Umbilical cord (tissue), 1 donor: ENCODE measurements at regions not wholly inside any gene's neighbourhood (a gene's known extent, or its start where the extent isn't known, plus 50 kb on each side); places are given as distances from the start of the nearest gene placed in this dataset.
A peak's percentile ranks its signal among the peaks of the same experiment; 100 is the strongest.

ENCODE experiments used
- DNase-seq: peaks from one replicate; pipeline ENCODE4 v3.0.0-alpha.2; 2015; ENCODE audit warnings: low spot score

DNA sequence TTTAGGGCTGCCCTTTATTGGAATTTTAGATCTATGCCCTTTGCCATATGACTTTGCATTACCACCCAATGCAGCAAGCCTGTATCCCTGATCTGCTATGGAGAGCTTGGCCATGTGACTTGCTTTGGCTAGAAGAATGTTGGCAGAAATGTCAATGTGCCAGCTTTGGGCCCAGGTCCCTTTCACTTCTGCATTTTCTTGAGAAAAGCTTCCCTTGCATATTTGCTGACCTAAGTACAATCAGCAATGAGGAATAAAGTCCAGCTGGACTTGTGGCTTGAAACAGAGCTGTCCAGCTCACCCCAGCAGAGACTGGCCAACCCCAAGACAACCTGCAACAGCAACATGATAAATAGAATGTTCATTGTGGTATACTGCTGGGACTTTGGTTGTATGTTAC, 135.9 kb downstream of the PAH start:
- no peak for DNase-seq

DNA sequence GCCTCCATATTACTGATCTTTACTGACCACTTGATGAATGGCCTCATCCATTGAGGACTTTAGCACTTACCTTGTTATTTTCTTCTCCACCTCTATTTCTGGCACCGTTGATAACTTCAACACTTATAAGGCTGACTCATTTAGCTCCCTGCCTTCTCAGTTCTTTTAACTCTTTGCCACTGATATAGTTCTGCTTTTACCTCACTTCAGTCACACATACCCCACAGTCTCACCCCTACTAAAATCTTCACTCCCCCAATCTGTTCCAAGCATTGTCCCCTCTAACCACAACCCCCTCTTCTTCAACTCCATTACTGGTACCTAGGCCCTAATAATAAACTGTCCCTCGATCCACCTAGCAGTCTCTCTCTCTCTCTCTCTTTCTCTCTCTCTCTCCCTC, 141.0 kb downstream of the PAH start:
- no peak for DNase-seq

DNA sequence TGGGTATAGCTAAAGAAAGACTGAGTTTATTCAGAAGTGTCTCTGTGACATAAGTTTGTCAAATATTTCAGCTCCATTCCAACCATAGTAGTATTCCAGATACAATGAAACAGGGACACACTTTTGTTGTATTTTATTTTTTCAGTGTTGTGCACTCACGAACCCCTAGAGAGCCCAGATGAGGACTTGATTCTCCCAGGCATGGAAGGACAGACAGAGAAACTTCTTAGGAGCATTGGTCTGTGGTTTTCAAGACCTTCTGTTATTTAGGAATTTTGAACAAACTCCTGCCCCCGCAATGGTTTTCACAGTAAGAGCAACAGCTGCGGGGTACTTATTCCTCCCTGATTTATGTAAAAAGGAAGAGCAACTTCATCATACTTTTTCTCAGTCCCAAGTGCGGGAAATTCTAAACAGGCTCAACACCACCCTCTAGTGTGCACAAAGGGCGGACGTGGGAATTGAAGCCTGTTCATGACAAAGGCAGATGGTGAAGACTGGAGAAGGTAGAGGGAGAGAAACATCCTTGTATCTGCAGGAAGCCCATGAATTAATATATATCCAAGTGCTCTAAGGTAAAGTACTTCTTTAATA, 147.6 kb downstream of the PAH start:
- peak; percentile 81 for DNase-seq

DNA sequence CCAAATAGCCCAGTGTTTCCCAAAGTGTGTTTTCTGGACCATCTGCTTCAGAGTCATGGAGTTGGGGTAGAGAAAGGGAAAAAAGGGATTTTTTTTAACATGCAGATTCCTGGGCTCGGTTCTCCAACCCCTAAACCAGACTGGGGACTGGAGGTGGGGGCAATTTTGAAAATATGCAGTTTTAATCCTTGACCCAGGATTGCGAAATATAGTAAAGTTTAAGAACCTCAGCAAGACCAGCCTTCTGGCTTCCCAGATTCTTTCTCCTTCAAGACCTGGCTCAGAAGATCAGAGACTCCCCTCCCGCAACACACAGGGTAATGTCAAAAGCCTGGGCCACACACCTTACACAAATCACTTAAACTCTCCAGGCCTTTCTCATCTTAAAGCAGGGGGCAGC, 150.1 kb downstream of the PAH start:
- DNase-seq: no peak

DNA sequence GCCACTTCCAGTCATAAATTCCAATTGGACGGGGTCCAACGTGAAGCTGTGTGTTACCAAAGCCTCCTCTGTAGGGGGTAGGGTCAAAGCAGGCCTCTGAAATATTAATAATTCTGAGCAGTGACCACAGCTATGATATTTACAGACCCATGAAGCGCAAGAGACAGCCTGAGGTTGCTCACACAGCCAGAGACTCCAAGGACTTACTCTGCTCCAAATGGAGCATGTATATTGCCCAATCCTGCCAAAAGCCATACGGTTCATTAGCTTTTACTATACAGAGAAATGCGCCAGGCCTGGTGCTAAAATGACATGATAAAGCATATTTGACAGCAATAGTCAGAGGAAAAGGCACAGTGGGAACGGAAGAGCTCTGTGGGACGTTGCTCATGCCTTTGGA, 151.3 kb downstream of the PAH start:
- DNase-seq: peak; percentile 43

DNA sequence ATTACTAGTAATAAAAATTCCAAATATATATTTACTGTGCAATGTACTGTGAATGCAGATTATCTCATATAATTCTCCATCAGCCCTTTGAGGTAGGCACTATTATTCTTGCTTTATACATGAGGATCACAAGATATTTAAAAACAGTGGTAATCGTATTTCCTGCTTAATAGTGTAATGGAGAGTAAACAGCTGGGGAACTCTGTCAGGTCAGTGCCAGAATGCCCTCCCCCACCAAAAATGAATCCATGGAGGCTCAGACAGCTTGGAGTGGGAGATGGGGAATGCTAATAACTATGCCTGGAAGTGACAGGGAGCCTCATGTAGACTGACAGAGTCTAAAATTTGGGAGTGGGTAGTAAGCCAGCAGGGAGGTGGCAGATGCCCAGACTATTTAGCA, 153.6 kb downstream of the PAH start:
- DNase-seq: no peak

DNA sequence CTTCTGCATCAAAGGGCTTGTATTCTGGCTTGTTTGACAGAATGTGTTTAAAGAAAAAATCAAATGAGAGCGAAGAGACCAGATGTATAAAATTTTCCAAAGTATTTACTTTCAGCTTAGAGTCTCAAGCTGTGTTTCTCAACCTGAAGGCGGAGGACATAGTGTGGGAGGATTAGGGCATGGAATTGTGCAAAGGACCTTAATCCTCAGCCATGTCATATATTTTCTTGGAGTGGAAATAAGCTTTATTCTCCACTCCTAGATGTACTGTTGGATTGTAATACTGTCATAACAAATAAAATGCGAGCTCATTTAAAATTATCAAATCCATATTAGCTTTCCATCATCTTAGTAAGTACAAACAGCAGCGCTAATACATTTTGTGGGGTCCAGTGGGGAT, 154.0 kb downstream of the PAH start:
- peak; percentile 93 for DNase-seq

DNA sequence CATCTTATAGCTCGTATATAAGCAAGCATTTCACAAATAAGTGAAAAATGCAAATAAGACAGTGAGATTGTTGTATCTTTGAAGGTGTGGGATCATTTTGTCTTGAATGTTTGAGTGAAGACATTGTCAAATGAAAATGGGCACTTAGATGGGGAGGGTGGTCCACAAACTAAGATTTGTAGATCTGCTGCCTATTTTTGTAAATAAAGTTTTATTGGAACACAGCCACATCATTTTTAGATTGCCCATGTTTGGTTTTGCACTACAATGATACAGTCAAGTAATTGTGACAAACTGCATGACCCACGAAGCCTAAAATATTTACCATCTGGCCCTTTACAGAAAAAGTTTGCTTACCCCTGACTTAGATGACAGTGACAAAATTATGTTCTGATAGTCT, 156.7 kb downstream of the PAH start:
- no peak for DNase-seq

DNA sequence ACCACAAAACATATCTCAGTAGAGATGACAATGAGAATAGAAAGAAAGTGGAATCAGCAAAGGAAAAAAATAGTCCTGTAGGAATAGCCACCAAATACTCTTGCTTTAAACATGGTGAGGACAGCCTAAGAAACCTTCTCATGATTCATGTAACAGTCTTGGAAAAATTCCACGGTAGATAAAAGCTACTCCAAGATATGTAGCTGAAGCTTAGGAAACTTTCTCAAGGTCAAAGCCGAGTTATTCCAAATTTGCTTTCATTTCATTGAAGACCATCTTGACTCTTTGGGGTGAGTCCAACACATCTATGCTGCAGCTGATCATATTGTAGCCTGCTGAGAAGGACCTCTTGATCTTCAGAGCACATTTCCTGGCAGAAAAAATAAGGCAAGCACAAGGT, 157.6 kb downstream of the PAH start:
- peak; percentile 81 for DNase-seq

DNA sequence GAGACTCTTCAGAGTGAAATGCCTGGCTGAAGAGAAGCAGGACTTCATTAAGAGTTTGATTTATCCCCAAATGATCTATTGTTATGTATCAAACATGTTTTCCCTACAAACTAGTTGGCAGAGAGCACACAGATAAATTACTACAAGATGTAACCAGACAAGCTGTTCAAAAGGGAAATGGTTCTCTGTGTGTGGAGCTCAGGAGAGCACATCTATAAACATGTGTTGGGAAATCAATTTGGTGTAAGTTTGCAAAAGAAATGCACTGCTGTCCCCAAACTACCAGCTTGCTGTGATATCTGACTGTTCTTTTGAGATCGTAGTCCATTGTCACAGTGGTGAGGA, 159.2 kb downstream of the PAH start:
- no peak for DNase-seq

DNA sequence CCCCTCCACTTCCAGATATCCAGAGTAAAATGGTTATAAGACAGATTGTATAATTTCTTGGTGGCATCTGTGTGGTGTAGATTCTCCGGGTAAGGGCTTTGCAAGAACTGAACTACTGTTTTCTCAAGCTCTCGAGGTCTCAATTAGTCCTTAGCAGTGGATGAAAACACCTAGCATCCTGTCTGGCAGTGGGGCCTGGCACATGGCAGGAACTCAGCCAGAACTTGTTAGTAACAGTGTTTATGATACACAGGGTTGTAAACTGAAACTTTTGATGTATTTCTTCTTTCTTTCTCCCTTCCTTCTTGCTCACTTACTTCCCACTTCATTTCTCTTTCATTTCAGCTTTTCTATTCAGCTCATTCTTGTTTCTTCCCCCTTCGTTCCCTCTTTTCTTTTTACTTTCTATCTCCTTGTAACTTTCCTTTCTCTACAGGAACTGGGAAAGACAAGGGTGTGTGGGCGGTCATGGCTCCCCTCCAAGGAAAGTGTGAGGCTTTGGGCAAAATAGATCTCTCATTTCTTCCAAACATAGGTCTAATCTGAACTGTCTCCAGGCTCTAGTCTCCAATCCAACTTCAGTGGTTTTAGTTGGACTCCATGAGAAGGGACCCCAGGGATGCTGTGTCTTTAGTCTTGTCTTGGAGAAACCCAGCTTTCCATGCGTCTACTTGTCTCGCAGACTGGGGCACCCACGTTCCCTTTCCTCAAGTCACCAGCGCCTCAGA, 159.7 kb downstream of the PAH start:
- DNase-seq: no peak

DNA sequence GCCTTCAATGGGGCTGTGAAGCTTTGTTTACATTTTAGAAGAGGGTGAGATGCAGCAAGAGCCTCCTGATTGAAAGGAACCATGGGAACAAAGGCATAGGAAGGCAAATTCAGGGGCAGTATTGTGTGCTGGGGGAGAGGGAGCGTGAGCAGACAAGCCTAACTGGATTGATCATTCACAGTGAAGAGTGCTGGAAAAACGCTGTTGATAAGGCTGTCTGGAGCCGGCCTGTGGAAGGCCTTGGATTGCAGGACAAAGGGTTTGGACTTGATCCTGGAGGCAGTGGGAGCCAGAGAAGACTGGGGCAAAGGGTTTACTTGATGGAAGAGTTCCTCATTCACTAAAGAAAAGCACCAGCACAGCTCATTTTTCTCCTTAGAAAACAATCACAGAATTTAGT, 160.5 kb downstream of the PAH start:
- DNase-seq: no peak

DNA sequence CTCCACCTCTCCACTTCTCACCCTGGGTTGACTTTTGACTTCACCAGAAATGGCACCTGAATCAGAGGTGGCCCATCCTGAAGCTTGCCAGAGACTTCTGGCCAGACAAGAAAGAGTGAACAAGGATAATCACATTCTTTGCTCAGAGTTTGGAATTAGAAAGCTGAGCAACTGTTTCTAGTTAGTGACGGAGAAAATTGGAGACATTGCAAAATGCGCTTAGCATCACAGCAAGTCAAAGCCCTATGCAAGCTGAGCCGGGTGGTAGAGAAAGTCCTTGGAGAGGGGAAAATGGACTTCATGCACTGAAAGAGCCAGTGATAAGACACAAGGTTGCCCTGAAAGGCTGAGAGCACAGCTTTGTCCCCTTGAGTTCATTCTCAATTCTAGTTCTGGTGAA, 161.8 kb downstream of the PAH start:
- DNase-seq: no peak

DNA sequence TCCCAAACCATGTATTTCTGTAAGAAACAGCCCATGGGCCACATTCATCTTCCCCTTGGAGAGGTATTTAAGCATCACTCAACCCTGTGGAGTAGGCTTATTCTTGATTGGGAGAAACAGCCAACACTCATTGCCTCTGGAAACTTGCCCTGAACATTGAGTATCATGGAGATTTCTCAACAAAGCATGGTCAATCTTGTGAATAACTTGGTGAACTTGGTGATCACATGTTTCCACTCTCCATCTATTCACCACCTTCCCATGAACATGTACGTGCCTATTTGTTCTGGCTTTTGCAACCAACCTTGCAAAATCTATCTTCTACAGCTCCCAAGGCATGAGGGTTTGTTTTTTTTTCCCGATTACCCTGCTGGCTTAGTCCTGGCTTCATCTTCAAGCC, 163.2 kb downstream of the PAH start:
- no peak for DNase-seq

DNA sequence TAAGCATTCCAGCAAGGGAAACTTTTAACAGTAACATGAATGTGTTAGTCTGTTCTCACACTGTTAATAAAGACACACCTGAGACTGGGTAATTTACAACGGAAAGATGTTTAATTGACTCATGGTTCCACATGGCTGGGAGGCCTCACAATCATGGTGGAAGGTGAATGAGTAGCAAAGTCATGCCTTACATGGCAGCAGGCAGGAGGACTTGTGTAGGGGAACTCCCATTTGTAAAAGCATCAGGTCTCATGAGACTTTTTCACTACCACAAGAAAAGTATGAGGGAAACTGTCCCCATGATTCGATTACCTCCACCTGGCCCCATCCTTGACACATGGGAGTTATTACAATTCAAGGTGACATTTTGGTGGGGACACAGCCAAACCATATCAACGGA, 168.3 kb downstream of the PAH start:
- DNase-seq: no peak

DNA sequence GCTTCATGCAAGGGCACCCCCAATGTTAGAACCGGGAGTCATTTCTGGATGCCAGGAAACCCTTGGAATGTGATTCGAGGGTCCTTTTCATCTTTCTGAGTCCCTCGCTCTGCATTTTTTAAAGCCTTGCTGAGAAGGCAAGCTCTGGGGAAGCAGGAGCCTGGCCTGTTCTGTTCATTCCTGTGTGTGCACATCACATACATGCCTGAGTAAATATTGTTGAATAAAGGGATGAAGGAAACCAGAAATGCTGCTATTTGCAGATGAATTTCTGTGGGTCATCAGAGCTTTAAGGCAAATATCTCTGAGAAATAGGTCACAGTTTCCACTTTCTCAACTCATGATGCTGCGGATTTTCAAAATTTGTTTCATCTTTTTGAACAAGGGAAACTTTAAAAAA, 170.1 kb downstream of the PAH start:
- peak; percentile 87 for DNase-seq

DNA sequence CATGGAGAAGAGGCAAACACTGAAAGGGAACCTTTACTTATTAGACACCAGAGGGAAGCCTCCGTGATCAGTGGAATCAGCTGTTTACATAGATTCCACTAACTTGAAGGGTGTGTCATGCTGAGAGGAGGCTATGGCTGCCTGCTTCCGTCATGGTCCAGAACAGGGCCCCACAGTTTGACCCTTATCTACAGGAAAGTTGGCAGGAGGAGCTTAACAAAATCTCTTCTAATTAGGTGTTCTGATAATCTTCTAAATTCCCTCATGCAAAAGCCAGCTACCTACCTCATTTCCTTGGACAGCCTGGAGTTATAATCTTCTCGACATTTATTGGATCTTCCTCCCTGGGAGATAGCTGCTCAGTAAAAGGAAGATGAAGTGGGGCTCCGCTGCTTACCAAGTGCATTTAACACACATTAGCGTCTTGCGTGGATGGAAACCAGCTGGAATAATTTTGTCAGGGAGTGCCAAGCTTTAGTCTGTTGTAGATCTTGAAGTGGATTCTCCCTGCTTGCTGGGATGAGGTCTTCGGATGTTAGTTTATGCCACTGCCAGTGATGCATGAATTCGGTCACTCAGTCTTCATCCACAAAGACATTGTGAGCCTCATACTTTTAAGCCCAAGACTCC, 171.0 kb downstream of the PAH start:
- peak; percentile 74 for DNase-seq

DNA sequence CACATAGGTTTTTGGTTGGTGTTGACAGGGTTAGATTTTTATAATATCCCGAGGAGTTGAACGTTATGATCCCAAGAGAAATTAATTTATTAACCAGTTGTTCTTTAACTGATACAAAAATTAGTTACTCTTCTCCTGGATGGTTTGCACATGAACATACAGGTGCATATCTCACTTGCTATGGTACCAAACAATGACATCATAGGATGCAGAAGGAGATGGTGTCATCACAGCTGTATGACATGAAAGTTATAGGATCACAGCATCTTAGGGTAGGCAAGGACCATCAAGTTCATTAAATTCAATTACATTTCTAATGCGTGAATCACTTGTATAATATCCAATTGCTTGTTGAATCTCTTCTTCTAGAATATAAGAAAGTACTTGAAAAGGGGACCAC, 175.8 kb downstream of the PAH start:
- no peak for DNase-seq

DNA sequence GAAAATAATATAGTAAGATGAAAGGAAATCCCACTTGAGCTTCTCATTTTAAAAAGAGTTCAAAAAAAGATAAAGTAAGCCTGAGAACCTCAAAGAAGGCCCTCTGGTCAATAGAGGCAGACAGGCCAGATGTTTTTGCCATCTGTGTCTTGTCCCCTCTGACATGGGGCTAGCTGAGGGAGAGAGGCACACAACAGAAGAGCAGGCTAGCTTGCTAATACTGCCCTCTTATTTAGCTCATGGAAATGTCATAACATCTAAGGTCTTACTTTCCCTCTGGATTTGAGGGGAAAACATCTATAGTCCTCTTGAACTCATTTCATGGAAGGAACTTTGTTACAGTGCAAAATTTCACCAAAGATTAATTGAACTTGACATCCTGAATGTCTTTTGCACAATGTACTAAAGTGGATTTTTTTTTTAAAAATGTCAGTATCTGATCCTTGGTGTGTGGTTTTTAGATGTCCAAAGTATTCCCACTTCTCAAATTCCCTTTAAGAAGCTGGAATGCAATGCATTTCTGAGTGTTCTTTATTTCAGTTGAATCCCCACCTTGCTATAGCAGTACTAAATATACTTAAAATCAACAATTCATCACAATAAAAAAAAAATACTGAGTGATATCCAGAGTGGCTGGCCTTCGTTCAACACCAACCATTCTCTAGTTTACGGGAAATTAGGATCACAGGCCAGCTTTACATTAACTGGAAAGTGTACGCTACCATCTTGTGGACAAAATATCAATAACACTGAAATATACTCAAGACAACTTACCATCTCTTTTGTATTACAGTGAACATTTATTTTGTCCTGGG, 176.7 kb downstream of the PAH start:
- DNase-seq: peak; percentile 87

DNA sequence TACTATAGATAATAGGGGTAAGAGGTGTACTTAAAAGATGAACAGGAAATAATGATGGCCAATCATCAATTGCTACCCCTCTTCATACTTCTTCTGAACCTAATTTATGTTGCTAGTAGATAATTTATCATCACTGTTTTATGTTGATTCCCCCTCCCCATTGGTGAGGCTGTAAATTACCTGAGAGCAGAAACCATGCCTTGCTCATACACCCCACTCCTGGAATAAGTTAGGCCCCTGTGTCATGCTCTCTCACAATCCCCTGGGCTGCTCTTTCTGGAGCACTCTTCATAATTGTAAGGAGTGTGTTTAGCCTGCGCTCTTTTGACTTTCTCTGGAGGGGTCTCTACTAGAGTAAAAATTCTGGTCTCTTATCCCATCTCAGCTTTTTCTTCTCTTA, 180.7 kb downstream of the PAH start:
- DNase-seq: no peak

DNA sequence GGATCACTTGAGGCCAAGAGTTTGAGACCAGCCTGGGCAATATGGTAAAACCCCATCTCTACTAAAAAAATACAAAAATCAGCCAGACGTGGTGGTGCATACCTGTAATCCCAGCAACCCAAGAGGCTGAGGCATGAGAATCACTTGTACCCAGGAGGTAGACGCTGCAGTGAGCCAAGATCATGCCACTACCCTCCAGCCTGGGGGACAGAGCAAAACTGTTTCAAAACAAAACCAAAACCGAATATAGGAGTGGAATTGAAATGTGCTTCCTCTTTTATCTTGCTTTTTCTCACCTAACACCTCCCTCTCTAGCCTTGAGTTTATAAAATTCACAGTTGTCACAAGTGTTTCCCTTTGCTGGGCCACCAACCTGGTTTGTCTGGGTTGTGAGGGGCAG, 181.9 kb downstream of the PAH start:
- no peak for DNase-seq

DNA sequence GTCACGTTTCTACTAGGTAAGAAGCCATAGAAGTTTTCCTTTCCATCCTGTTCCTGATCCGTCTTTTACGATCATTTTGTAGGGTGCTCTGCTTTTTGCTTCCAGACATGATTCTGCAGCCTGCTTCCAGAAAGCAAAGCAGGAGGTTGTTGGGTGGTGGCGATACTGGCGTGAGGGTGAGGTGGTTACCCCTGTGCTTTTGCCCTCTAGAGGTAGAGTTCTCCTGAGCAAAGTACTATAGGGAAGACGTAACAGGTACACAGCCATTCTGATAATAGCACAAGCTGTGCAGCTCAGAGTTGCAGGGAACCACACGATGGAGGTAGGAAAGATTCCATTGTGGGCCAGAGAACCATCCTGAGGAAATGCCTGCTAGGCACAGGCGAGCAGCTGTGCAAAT, 186.0 kb downstream of the PAH start:
- no peak for DNase-seq
